K562 (cell line): ENCODE measurements at regions not wholly inside any gene's neighbourhood (a gene's known extent, or its start where the extent isn't known, plus 50 kb on each side); places are given as distances from the start of the nearest gene placed in this dataset.

Experiments
- ATAC-seq: fragments of 200-7000 bp; cut with Tn5 transposase; 3 replicates; pipeline ENCODE4 v1.9.1; 2020; ENCODE audit warnings: moderate library complexity
- BruUV-seq: library from RNA; stranded (reverse); fragments of 400-500 nt; replicated peaks from 2 replicates; lab custom pipeline; 2021; lab: Mats Ljungman, UMichigan
- CTCF ChIA-PET: fragments of 300-600 bp; formaldehyde crosslinking; extraction: SDS; loops from one replicate; lab custom pipeline; 2021; ENCODE audit warnings: low intra/inter-chr PET ratio; lab: Yijun Ruan, JAX
- POLR2A ChIA-PET: fragments of 300-600, 350-650 bp; sonication (Branson Sonifier 250); formaldehyde crosslinking; extraction: SDS; loops from one replicate; lab custom pipeline; 2021; ENCODE audit warnings: antibody characterized with exemption, inconsistent platforms; lab: Yijun Ruan, JAX
- DNase-seq, 4 experiments: peaks; one replicate each; pipeline versions ENCODE4 v3.0.0 to v3.0.0-alpha.2; 2011 to 2018; ENCODE audit warnings: low spot score in 3 of 4, mixed read lengths in 3 of 4; ENCODE audit errors: extremely low read depth in 1 of 4
- FAIRE-seq: peaks from 2 replicates; lab custom pipeline; 2011; peaks lifted over from hg19 to GRCh38; lab: Jason Lieb, UNC
- H2AFZ ChIP-seq: 2 replicates; pipeline ENCODE4 v1.6.0; 2011; ENCODE audit warnings: low read depth, low read length, control low read depth, inconsistent platforms
- H3K27ac ChIP-seq: fragments of 200-600 bp; 3 replicates; pipeline ENCODE4 v1.8.0; 2011; ENCODE audit warnings: low read depth, mild to moderate bottlenecking, control low read depth, inconsistent platforms, low read length, moderate library complexity, mixed read lengths; ENCODE audit errors: extremely low read depth
- H3K27me3 ChIP-seq, 2 experiments: fragments of 300-600 bp in 1 of 2; 2 replicates in 1 of 2; 3 replicates in 1 of 2; pipeline versions ENCODE4 v1.6.0 to v1.8.0; 2011; ENCODE audit warnings: inconsistent platforms in 2 of 2, low read length in 2 of 2, mild to moderate bottlenecking in 1 of 2, mixed read lengths in 1 of 2, moderate library complexity in 1 of 2; ENCODE audit not compliant: control insufficient read depth in 2 of 2, insufficient read depth in 2 of 2
- H3K36me3 ChIP-seq: fragments of 300-600 bp; 3 replicates; pipeline ENCODE4 v1.8.0; 2011; ENCODE audit warnings: mild to moderate bottlenecking, low read length, inconsistent platforms; ENCODE audit not compliant: control insufficient read depth, insufficient read depth
- H3K4me1 ChIP-seq, 2 experiments: fragments of 200-600 bp in 1 of 2; replicated peaks in 1 of 2; 2 replicates in 1 of 2; 3 replicates in 1 of 2; pipeline versions ENCODE4 v1.5.1 to v1.8.0; 2011; ENCODE audit warnings: inconsistent platforms in 2 of 2, low read length in 2 of 2, mild to moderate bottlenecking in 1 of 2, mixed read lengths in 1 of 2, moderate library complexity in 1 of 2; ENCODE audit not compliant: control insufficient read depth in 2 of 2, insufficient read depth in 2 of 2
- H3K4me2 ChIP-seq: 2 replicates; pipeline ENCODE4 v1.6.1; 2011; ENCODE audit warnings: low read length, control low read depth, inconsistent platforms, mixed read lengths; ENCODE audit not compliant: insufficient read depth
- H3K4me3 ChIP-seq: fragments of 200-600 bp; sonication (generic), shearing (Covaris generic); 2 replicates; pipeline ENCODE4 v1.5.1; 2016; ENCODE audit warnings: control low read depth, inconsistent platforms
- H3K79me2 ChIP-seq: fragments of 200-600 bp; 3 replicates; pipeline ENCODE4 v1.8.0; 2011; ENCODE audit warnings: low read length, inconsistent platforms; ENCODE audit not compliant: control insufficient read depth, insufficient read depth
- H3K9ac ChIP-seq, 2 experiments: 2 replicates each; pipeline versions ENCODE4 v1.6.0 to v1.6.1; 2011; ENCODE audit warnings: low read depth in 2 of 2, low read length in 2 of 2, control low read depth in 1 of 2, inconsistent platforms in 1 of 2, mild to moderate bottlenecking in 1 of 2, mixed read lengths in 1 of 2; ENCODE audit not compliant: insufficient read depth in 1 of 2
- H3K9me1 ChIP-seq: one replicate; pipeline ENCODE4 v1.6.0; 2011; ENCODE audit warnings: inconsistent platforms, mild to moderate bottlenecking, low read length, moderate library complexity; ENCODE audit not compliant: control insufficient read depth, insufficient read depth
- H3K9me3 ChIP-seq: replicated peaks from 2 replicates; pipeline ENCODE4 v1.5.1; 2011; ENCODE audit warnings: low read depth, low read length, inconsistent platforms; ENCODE audit not compliant: control insufficient read depth, insufficient read depth
- H4K20me1 ChIP-seq: replicated peaks from 2 replicates; pipeline ENCODE4 v1.6.1; 2011; ENCODE audit warnings: low read length, inconsistent platforms, mixed read lengths; ENCODE audit not compliant: control insufficient read depth, insufficient read depth
- CSDE1 ChIP-seq, 2 experiments: fragments of 450-650 bp; IDR thresholded peaks; 2 replicates each; pipeline ENCODE4 v1.6.1; 2016; ENCODE audit warnings: mild to moderate bottlenecking in 1 of 2
- DNMT1 ChIP-seq: fragments of 450-650 bp; IDR thresholded peaks from 2 replicates; pipeline ENCODE4 v1.6.1; 2016; ENCODE audit warnings: antibody characterized with exemption, mild to moderate bottlenecking
- ESRRB ChIP-seq: fragments of 250-450 bp; sonication (Bioruptor Pico); IDR thresholded peaks from 2 replicates; pipeline ENCODE4 v1.5.0; 2020; ENCODE audit warnings: mild to moderate bottlenecking, moderate library complexity, borderline replicate concordance
- HNRNPH1 ChIP-seq: fragments of 200-400 bp; formaldehyde crosslinking; optimal IDR thresholded peaks from 2 replicates; pipeline ENCODE3; 2017; ENCODE audit warnings: low read depth, mild to moderate bottlenecking, low read length, moderate library complexity
- IRF2 ChIP-seq: sonication (generic); formaldehyde crosslinking; IDR thresholded peaks from 2 replicates; pipeline ENCODE4 v1.8.1; 2022; ENCODE audit warnings: mild to moderate bottlenecking, missing genetic modification reagents
- NR2C1 ChIP-seq, 2 experiments: fragments of 450-650 bp; IDR thresholded peaks; 2 replicates each; pipeline ENCODE4 v1.6.1; 2017; ENCODE audit warnings: mild to moderate bottlenecking in 2 of 2, antibody characterized with exemption in 1 of 2, inconsistent platforms in 1 of 2, missing compliant biosample characterization in 1 of 2, missing genetic modification characterization in 1 of 2
- NR3C1 ChIP-seq: sonication (generic); formaldehyde crosslinking; IDR thresholded peaks from 2 replicates; pipeline ENCODE4 v1.8.1; 2022; ENCODE audit warnings: missing genetic modification reagents
- SLC30A9 ChIP-seq: fragments of 250-450 bp; sonication (Bioruptor Pico); IDR thresholded peaks from 2 replicates; pipeline ENCODE4 v1.8.0; 2022; ENCODE audit warnings: mild to moderate bottlenecking, moderate library complexity
- SMARCE1 ChIP-seq: fragments of 450-650 bp; IDR thresholded peaks from 2 replicates; pipeline ENCODE4 v1.7.1; 2016; ENCODE audit warnings: mild to moderate bottlenecking
- SRSF9 ChIP-seq: fragments of 200-400 bp; formaldehyde crosslinking; IDR thresholded peaks from 2 replicates; pipeline ENCODE4 v1.6.1; 2017; ENCODE audit warnings: low read depth, low read length, borderline replicate concordance
- TAF15 ChIP-seq: fragments of 200-400 bp; formaldehyde crosslinking; IDR thresholded peaks from 2 replicates; pipeline ENCODE4 v1.6.1; 2017; ENCODE audit warnings: mild to moderate bottlenecking, low read depth, low read length, moderate library complexity
- TAF7 ChIP-seq: fragments of 450-650 bp; IDR thresholded peaks from 2 replicates; pipeline ENCODE4 v1.6.1; 2016; ENCODE audit warnings: missing genetic modification characterization, missing compliant biosample characterization
- ZBED1 ChIP-seq: IDR thresholded peaks from 2 replicates; pipeline ENCODE4 v1.6.1; 2014
- ZNF57 ChIP-seq: fragments of 450-650 bp; formaldehyde crosslinking; IDR thresholded peaks from 2 replicates; pipeline ENCODE4 v1.4.0; 2020; ENCODE audit warnings: mild to moderate bottlenecking, moderate library complexity
- WGBS: fragments of 100-300 bp; shearing (Covaris generic); methylation state at CpG from one replicate; pipeline ENCODE4 v1.1.6; 2016; ENCODE audit warnings: low coverage, mixed read lengths; ENCODE audit not compliant: insufficient coverage; ENCODE audit errors: missing lambda C conversion rate; 5-methylcytosine and 5-hydroxymethylcytosine counted together
- in situ Hi-C: fragments of 300-500 bp; cut with MboI; formaldehyde crosslinking; loops from 4 replicates; pipeline ENCODE4 v1.15.0; 2018; ENCODE audit warnings: inconsistent platforms, mixed read lengths
- intact Hi-C: fragments of 100-400 bp; cut with micrococcal nuclease; formaldehyde crosslinking; loops from 2 replicates; pipeline ENCODE4 v1.14.2; 2022
- TF ChIP-seq, protein P1 (sequence below): fragments of 250-450 bp; sonication (Bioruptor Pico); IDR thresholded peaks from 2 replicates; pipeline ENCODE4 v1.4.0; 2020; ENCODE audit warnings: mild to moderate bottlenecking, moderate library complexity
- TF ChIP-seq, protein P2 (sequence below): fragments of 450-650 bp; IDR thresholded peaks from 2 replicates; pipeline ENCODE4 v1.6.1; 2016; ENCODE audit warnings: low read depth, mild to moderate bottlenecking, moderate library complexity
- TF ChIP-seq, protein P3 (sequence below): fragments of 250-450 bp; sonication (Bioruptor Pico); IDR thresholded peaks from 2 replicates; pipeline ENCODE4 v1.5.0; 2021
- TF ChIP-seq, protein P4 (sequence below), 2 experiments: IDR thresholded peaks; 2 replicates each; pipeline ENCODE4 v1.6.1; 2011; ENCODE audit warnings: borderline replicate concordance in 1 of 2, control low read depth in 1 of 2, low read depth in 1 of 2, low read length in 1 of 2, mild to moderate bottlenecking in 1 of 2, mixed read lengths in 1 of 2, moderate library complexity in 1 of 2; ENCODE audit not compliant: insufficient read depth in 1 of 2, insufficient read length in 1 of 2, poor library complexity in 1 of 2, severe bottlenecking in 1 of 2; ENCODE audit errors: extremely low read depth in 1 of 2

DNA sequence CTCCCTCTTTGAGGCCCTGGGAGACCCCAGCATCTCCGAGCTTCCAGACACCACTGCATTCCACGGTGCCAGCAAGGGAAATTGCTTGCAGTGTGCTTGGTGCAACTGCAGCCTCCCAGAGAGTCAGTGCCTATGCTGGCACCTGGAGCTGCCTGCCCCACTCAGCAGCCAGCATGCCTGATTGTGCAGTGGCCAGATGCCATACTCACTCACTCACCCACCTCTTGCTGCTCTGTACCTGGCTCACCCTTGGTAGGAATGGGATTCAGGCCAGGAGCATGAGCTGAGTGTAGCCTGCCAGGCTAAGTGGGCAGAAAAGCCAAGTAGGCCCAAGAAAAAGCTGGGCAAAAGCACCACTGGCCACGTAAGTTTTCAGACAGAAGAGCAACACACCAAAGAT is 651.4 kb downstream of the GABRG1 start (continued):
- TF ChIP-seq, protein P1, sequence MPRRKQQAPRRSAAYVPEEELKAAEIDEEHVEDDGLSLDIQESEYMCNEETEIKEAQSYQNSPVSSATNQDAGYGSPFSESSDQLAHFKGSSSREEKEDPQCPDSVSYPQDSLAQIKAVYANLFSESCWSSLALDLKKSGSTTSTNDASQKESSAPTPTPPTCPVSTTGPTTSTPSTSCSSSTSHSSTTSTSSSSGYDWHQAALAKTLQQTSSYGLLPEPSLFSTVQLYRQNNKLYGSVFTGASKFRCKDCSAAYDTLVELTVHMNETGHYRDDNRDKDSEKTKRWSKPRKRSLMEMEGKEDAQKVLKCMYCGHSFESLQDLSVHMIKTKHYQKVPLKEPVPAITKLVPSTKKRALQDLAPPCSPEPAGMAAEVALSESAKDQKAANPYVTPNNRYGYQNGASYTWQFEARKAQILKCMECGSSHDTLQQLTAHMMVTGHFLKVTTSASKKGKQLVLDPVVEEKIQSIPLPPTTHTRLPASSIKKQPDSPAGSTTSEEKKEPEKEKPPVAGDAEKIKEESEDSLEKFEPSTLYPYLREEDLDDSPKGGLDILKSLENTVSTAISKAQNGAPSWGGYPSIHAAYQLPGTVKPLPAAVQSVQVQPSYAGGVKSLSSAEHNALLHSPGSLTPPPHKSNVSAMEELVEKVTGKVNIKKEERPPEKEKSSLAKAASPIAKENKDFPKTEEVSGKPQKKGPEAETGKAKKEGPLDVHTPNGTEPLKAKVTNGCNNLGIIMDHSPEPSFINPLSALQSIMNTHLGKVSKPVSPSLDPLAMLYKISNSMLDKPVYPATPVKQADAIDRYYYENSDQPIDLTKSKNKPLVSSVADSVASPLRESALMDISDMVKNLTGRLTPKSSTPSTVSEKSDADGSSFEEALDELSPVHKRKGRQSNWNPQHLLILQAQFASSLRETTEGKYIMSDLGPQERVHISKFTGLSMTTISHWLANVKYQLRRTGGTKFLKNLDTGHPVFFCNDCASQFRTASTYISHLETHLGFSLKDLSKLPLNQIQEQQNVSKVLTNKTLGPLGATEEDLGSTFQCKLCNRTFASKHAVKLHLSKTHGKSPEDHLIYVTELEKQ (CRISPR knock-in tag) = no peak
- TF ChIP-seq HNRNPH1 = no peak

DNA sequence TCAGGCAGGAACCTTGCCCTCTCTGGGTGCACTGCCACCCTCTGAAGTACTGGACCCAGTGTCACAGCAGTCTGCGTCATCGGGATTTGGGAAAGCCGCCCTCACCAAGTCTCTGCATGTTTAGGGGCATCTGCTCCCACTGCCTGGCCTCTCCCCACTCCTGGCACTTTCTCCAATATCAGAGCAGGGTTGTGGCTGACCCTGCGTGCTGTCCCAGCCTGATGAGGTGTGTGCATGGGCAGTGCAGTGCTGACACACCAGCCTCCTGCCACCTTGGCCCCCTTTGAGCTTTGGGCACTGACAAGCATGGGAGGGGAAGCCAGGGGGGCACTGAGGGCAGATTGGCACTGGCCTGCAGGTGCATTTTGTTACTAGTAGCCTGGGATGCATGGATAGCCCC is 652.5 kb downstream of the GABRG1 start:
- H3K27ac ChIP-seq = no peak overlapping the region
- H3K9me1 ChIP-seq = no peaks in the 10 kb centered on the region
- no TSS peak for BruUV-seq
- DNase-seq (no peak), ATAC-seq (no peak), FAIRE-seq (no peak)
- 0% methylated on average over 1 of the region's 4 CpGs for WGBS
- H3K79me2 ChIP-seq = no peaks in the 10 kb centered on the region
- CTCF ChIA-PET = no interaction called here
- no peak overlapping the region for H3K4me3 ChIP-seq
- H3K27me3 ChIP-seq = no peaks in the 10 kb centered on the region
- no peak overlapping the region for H3K9ac ChIP-seq
- no peaks in the 10 kb centered on the region for H3K4me1 ChIP-seq
- H3K9me3 ChIP-seq = no peaks in the 10 kb centered on the region; the same call in 1 of the 2 replicates
- H3K36me3 ChIP-seq = no peaks in the 10 kb centered on the region
- in situ Hi-C loops = no loop called here
- H2AFZ ChIP-seq = no peak overlapping the region
- POLR2A ChIA-PET = no interaction called here
- no peaks in the 10 kb centered on the region for H4K20me1 ChIP-seq
- intact Hi-C loops = no loop called here
- no peak overlapping the region for H3K4me2 ChIP-seq
- TF ChIP-seq NR2C1 (IDR thresholded peaks at IDR 0.05) (no peak), NR2C1 (tag; IDR thresholded peaks at IDR 0.05) (no peak), SLC30A9 (no peak), IRF2 (CRISPR knock-in tag) (no peak), DNMT1 (no peak), ESRRB (CRISPR knock-in tag) (no peak), TAF15 (no peak), ZNF57 (no peak), TAF7 (tag) (no peak), SRSF9 (no peak), ZBED1 (no peak), CSDE1 (IDR thresholded peaks at IDR 0.05) (no peak), NR3C1 (CRISPR knock-in tag) (no peak), SMARCE1 (no peak)
- TF ChIP-seq, protein P2, sequence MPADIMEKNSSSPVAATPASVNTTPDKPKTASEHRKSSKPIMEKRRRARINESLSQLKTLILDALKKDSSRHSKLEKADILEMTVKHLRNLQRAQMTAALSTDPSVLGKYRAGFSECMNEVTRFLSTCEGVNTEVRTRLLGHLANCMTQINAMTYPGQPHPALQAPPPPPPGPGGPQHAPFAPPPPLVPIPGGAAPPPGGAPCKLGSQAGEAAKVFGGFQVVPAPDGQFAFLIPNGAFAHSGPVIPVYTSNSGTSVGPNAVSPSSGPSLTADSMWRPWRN = no peak
- TF ChIP-seq, protein P3, sequence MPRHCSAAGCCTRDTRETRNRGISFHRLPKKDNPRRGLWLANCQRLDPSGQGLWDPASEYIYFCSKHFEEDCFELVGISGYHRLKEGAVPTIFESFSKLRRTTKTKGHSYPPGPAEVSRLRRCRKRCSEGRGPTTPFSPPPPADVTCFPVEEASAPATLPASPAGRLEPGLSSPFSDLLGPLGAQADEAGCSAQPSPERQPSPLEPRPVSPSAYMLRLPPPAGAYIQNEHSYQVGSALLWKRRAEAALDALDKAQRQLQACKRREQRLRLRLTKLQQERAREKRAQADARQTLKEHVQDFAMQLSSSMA (CRISPR knock-in tag) = no peak
- TF ChIP-seq, protein P4, sequence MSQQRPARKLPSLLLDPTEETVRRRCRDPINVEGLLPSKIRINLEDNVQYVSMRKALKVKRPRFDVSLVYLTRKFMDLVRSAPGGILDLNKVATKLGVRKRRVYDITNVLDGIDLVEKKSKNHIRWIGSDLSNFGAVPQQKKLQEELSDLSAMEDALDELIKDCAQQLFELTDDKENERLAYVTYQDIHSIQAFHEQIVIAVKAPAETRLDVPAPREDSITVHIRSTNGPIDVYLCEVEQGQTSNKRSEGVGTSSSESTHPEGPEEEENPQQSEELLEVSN (IDR thresholded peaks at IDR 0.05; ENCODE audit: borderline replicate concordance in 1 of 2, extremely low read depth in 1 of 2, insufficient read depth in 1 of 2, insufficient read length in 1 of 2, low read depth in 1 of 2, low read length in 1 of 2, poor library complexity in 1 of 2, severe bottlenecking in 1 of 2) = no peak
